Left kidney (tissue), 1 donor: ENCODE measurements at regions not wholly inside any gene's neighbourhood (a gene's known extent, or its start where the extent isn't known, plus 50 kb on each side); places are given as distances from the start of the nearest gene placed in this dataset.

Experiments used
- DNase-seq: peaks from one replicate; pipeline ENCODE4 v3.0.0-alpha.2; 2013

DNA sequence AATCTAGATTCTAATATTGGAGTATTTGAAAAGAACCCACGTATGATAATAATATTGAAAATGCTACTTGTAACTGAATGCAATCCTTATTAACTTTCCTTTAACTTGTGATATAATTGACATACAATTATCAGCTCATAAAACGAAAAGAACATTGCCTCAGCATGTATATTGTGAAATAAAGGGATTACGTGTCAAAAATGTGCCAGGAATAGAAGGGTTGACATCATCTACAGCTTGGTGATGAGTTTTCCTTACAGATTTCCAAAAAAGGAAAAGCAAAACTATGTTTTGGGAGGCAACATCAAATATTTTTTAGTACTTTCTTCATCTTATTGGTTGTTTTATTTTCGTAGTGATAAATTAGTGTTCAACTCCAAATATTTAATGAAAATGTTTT lies 266.0 kb upstream of the PTGER4 start:
- DNase-seq, result no peak

DNA sequence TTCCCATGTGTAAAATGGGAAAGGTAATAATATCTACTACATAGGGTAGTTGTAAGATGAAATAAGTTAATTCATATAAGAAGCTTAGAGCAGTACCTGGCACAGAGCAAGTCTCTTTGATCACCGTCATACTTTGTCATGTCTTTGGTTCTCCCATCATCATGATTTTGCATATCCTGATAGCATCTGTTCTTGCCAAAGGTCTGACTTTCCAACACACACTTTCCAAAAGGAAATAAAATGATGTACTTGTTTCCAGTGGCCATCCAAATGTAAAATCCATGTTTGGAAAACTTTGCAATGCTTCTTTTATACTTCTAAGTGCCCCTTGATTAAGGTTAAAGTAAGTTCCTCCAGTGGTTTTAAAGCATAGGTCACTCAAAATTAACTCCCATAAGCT lies 266.9 kb upstream of the PTGER4 start:
- DNase-seq, result no peak

DNA sequence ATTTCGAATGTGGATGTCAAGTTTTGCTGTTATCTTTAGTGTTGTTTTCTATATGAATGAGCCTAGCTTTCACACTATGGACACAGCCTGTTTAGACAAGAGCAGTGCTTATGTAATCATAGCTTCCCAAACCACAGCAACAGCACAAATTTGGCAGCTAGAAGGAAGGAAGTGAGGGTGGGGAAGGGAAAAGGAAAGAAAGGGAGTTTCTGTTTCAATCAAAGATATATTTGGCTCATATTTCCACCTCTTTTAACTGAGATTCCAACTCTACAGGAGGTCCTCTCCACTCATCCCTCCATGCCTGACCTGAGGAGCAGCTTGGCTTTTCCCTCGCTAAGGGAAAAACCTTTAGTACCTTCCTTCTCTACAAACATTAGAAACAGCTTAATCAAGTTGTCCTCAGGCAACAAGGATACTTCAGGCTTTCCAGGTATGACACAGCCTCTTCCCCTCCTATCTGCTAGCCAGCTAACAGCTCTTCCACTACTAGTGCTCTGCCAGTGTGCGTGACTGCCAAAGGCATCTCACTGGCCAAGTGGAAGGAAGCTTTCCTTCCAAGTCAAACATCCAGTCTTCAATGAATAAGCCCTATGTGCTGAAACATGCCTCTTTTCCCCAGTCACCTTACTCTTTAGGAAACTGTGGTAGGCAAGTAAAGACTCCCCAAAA lies 268.6 kb upstream of the PTGER4 start:
- DNase-seq, result no peak

DNA sequence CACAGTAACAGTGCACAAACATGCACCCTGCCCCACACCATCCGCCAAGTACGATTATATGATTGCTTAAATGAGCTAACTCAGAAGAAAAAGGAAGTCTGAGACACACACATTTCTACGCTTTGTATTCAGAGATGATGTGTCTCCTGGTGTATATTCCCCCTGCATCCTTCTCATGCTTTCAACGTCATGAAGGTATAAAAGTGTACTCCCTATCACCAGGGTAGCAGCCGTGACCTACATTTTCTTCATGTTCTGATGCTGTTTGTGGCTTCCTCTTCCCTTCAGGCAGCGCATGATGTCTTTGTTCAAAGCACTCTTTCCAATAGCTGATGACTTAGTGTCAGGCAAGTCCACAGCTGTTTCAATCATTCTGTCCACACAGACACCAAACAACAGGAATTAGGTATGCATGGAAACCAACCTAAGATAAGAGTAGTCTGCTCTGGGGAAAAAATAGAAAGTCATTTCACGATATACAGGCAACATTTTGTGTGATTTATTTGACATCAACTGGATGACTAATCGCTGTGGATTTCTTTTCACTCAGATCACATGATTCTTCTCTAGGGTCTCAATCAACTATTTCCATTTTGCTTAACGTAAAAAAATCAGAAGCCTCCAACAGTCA lies 269.4 kb upstream of the PTGER4 start:
- no peak for DNase-seq

DNA sequence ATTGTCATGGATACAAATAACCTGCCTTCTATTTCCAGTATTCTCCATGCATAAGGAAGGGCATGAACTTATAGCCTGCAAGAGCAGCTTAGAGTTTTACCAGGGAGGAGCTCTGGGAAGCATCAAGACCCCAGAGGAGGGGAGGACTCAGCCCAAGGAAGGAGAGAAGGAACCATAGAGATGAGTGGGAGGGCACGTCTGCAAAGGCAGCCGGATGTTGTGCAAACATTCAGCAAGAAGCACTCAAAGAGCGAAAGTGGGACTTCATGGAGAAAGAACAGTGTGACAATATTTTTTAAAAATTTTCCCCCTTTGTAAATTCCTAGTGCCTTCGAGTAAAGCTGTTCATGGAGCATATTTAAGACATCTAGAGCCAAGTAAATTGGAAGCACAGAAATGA lies 270.1 kb upstream of the PTGER4 start:
- DNase-seq, result no peak

DNA sequence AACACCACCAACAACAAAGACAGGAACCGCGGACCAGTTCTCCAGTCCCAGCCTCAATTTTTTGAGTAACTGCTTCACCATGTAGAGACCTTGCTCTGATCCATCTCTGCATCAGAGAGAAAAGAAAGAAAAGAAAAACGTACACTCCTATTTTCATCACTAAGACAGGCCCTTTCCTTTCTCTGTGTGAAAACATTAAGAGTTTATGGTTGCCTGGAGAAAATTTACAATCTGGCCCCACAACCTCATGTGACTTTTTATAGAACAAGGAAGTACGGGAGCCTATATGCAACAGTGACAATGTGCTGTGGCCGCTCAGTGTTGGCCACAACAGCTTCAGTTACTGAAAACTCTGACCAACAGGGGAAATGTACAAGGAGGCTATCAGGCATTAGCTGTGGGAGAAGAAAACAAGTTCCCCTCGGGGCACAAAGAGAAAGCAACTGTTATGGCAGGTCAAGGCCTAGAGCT lies 272.9 kb upstream of the PTGER4 start:
- DNase-seq, result no peak

DNA sequence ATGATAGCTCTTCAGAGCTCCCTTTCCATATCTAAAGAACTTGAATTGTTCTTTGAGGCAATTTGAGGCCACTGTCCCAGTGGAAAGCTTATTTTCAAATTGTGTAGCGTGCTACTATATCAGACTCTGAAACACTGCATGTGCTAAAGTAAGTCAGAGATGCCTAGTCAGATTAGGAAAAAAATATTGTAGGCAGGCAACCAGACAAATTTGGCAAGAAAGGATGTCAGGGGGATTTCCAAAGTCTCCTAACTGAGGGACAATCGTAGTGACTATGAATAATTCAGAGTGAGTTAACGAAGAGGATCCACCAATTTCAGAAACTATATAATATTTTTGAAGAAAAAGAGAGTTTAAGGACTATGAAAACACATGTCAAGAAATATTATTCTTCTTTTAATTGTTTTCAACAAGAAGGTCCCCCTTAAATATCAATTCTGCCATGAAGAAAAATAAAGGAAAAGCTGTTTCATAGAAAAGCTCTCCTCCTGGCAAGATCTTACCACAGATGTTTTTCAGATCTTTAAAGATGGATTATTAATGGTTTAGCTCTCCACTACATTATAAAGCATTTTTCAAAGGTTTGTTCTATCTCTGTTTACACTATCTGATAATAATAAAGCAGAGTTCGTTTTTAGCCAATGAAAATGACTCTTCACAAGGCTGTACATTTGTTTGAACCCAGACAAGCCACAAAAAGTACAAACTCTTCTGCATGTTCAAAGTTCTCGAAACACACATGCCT lies 273.5 kb upstream of the PTGER4 start:
- no peak for DNase-seq

DNA sequence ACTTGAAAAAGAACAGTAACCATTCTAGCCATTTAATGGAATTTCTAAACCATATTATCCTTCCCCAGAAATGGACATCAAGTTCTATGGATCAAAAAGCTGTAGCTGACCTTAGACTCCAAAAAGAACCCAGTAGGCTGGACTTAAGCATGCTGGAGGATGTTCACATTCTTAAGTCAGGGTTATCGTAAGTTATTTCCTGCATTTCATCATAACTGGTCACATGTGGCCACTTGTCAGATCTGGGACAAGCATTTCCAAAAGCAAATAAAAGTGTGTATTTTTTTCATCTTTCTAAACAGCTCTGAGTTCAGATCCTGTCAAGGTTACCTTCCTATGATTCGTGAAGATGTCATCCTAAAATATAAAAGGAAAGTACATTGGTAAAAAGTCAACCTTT lies 274.5 kb upstream of the PTGER4 start:
- no peak for DNase-seq

DNA sequence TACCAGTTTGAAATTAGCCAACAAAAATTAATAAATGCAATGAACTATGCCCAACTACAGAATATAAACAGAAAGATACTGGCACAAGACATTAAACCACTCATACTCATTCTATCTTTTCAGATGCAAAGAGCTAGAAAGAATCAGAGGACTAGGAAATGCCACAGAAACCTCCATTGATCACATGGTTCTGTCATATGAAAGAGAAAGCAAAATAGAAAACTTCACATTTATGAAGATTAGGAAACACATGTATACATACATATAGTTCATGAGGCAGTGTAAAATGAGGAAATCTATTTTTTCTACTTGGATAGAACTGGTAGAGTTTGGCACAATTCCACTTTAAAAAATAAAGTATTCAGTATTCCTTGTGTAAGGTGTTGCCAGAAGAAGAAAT lies 275.1 kb upstream of the PTGER4 start:
- DNase-seq, result no peak

DNA sequence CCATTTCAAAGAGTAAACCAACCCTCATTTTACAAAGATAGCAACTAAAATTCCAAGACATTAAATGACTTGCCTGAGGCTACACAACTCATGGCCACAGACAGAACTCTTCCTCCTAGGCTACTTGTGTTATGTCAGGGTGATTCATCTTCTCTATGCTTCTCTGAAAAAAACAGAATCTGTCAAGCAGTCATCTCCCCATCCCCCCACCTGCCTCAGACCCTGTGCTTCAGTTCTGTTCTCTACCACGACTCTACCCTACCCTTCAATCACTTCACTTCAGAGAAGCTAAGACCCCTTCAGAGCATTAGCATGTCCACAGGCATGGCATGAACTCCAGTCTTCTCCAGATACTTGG lies 277.7 kb upstream of the PTGER4 start:
- DNase-seq, result no peak

DNA sequence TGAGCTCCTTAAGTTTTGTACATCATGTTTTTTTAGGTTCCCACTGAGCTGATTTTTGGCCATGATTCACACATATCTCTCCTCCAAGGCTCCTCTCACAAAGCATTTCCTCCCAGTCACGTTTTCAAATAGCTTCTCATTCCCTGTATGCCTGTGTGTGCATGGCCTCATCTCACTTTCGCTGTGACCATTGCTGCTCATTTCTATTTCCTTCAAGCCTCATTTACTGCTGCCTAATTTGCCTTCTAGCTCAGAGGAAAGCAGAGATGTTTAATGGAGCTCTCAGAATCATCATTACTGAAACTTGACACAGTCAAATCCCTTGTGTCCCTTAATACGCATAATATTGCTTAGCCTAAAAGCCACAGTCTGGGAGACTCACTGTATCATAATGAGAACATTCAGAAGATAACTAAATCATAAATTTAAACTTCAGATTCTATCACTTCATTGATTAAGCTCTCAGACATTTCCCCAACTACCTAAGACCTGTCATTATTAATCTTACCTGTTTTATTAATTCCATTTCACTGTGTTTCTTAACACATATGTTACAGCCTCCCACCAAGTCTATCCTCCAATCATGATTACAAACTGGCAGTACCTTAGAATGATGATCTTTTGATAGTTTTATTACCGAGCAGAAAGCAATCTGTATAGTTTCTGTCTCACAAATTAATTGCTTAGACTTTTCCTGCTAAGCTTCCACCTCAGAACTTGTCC lies 278.3 kb upstream of the PTGER4 start:
- no peak for DNase-seq

DNA sequence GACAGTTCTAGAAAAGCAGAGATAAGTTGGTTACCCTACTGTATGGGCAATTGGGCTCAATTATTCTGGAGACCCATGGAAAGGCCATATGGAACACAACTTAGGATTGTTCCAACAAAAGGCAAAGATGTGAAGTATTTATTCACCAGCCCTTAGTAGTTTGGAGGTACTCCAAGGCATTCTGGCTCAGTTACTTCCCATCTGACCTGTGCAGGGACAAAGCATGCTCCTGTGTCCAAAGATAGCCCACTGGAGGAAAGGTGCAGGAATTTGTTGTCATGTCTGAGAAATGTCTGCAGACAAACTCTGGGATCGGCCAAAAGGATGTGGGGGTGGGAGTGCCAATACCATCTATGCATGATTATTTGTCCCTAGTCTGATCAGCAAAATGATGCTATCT lies 279.5 kb upstream of the PTGER4 start:
- no peak for DNase-seq

DNA sequence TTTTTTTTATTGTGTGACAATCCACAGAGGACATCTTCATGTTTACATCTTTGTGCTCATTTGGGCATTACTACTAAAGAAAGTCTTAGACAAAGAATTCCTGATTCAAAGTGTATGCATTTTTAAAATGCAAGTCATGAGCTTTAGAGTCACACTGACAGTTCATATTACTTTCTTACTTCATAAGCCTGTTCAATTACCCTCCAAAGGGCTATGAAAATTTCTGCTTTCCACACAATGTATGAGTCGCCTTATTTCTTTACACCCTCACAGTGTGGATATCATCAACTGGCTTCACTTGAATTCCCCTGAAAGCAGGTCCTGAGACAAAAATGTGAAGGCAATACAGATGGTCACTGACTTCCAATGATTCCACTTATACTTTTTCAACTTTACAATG lies 280.4 kb upstream of the PTGER4 start:
- no peak for DNase-seq

DNA sequence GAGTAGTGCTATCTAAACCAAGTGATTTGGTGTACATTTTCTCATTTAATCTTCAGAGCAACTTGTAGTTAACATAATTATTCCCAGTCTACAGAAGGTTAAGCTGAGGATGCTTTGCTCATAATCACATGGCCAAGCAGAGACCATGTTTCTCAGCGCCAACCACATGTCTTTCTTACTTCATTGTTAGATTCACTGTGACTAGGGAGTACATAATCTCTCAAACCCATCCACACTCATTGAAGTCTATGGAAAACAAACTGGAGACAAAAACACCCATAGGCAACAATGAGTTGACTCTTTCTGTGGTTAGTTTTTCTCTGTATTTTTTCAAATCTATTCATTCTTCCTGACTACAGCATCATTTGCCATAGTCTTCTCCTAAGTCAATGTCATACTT lies 281.7 kb upstream of the PTGER4 start:
- DNase-seq, result no peak

DNA sequence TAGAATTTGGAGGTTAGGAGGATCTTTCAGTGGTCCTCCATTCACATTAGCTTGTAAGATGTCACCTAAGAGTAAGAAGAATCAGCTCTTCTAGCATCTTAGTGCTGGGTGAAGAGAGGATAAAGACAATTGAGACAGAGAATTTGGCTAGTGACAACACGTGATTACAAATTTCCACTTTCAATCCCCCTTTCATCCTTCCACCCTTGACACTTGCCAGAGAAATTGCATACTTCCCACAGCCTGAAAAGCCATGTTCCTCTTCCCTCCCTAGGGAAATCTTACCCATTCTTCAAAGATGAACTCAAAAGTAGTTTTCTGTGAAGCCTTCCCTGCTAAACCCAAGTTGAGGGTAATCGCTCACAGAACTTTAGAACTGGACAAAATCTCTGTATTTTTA lies 282.6 kb upstream of the PTGER4 start:
- DNase-seq, result no peak

DNA sequence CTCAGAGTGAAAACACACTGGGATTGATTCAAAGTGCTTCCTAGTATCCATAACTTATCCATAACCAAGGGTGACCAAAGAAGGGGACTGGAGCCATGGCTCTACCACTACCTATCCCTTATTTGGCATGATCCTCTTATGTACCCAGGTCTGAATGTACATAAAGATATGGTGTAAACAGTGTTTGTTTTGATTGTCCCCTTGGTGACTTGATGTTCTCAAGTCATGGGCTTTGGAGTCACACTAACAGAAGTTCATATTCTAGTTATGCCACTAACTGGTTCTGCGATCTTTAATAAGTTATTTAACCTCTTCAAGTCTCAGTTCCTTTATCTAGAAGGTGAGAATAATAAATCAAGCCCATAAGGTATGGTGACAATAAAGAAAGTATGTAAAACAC lies 283.4 kb upstream of the PTGER4 start:
- no peak for DNase-seq

DNA sequence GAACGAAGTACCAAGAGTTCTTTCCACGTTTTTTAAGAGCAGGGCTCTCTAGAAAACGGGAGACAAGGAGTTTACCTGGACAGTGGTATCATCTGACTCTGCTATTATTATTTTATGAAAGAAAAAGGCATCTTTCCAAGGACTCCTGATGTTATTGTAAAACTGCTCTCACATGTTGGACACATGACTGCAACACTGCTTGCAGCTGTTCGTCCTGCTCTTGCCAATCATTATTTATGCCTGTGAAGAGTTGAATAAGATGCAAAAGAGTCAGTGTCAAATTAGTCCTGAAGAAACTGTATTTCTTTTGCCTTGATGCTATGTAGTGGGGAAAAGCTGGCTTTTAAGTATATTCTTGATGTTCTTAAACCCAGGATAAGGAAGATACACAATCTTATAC lies 284.5 kb upstream of the PTGER4 start:
- no peak for DNase-seq

DNA sequence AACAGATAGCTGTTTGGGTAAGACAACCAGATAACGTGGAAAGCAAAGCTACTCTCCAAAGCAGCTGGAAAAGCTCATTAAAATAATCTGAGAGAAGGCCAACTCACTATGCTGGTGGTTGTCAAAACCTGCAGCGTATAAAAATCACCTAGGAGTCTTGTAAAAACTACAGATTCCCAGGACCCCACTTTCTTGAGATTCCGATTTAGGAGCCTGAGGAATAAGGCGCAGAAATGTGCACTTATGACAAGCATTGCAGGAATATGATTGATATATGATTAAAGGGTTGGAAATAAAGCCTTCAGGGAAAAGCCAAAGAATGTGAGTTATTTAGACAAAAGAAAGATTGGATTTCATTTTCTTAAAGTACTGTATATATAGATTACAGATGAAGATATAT lies 285.0 kb upstream of the PTGER4 start:
- no peak for DNase-seq

DNA sequence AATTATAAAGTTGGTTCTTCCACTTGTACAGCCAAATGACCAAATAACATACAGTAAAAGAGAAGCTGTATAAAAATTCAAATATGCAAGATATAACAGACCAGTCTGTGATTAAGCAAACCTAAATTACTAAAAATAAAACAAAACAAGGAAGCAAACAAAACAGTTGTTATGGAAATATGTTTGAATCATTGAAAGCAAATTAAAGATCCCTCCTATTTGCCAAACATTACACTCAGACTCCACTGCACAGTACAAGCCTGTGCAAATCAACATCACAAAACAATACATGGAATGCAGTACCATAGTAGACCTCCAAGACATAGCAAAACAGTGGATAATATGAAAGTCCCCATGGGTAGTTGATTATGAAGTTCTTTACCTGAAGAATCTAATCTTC lies 288.1 kb upstream of the PTGER4 start:
- no peak for DNase-seq

DNA sequence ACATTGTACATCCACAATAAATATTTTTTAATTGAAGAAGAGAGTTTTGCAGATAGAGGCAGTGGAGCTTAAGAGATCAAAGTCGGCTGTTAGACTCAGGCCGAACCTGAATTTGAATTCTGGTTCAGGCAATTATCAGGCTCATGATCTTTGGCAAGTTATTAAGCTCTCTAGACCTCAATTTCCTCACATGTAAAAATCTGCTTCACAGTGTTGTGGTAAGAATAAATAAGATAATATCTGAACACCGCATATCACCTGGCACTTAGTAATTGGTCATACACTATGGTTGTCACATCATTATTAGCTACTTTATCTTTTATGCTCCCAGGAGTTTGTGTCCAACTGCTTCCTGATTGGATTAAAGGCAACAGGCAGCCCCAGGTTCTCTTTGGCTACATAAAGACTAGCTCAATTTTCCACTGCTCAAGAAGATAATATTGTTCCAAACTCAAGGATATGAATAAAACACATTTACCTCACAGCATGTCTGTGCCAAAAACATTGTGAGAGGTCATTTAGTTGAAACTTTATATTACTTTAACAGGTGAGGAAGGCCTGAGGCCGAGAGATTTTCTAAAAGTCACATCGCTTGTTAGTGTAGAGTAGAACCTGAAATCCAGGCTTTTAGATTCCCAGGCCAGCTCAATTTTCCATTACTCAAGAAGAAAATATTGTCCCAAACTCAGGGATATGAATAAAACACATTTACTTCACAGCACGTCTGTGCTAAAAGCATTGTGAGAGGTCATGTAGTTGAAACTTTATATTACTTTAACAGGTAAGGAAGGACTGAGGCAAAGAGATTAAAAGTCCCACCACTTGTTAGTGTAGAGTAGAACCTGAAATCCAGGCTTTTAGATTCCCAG lies 289.2 kb upstream of the PTGER4 start:
- no peak for DNase-seq

DNA sequence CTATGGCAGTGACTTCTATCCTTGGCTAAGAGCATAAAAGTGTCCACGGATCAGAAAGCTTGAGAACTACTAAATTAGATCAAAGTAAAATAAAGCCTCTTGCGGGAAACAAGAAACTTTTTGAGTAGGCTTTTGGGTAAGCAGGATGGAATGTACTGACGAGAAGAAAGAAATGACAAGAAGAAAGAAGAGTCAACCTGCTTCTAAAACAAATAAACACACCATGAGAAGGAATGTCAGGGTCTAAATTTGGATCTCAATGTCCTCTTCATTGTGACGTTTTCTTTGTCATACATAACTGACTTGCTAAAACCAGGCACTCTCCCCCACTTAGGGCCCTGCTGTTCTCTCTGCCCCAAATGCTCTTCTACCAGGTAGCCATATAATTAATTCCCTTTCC lies 290.1 kb upstream of the PTGER4 start:
- DNase-seq, result no peak

DNA sequence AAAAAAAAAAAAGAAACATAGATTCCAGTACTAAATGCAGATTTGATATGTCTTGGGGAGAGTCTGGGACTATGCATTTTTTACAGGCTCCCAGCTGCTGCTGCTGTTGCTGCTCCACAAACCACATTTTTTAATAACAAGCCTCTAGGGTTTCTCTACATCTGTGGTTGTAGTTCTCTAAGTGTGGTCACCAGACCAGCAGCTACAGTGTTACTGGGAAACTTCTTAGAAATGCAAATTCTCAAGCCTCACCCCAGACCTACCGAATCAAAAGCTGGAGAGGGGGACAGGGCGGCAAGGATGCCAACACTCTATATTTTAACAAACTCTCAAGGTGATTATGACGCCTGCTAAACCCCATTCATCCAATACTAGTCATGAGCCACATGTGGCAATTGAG lies 293.4 kb upstream of the PTGER4 start:
- DNase-seq, result no peak
